RWPE1 (cell line): ENCODE measurements at regions not wholly inside any gene's neighbourhood (a gene's known extent, or its start where the extent isn't known, plus 50 kb on each side); places are given as distances from the start of the nearest gene placed in this dataset.
"Not testable (repeated sequence)": the region's sequence is repeated elsewhere in the genome, so short reads cannot be mapped to it uniquely, and the experiment has no call there.

Experiments used
- CTCF ChIA-PET: fragments of 350-600 bp; sonication (Branson Sonifier 250); formaldehyde crosslinking; extraction: SDS; loops from one replicate; lab custom pipeline; 2021; lab: Yijun Ruan, JAX
- POLR2A ChIA-PET: fragments of 400-600 bp; formaldehyde crosslinking; extraction: SDS; loops from one replicate; lab custom pipeline; 2020; ENCODE audit warnings: antibody characterized with exemption; ENCODE audit not compliant: low non-redundant PET; lab: Yijun Ruan, JAX
- DNase-seq: peaks from one replicate; pipeline ENCODE4 v3.0.0; 2012; ENCODE audit warnings: low spot score
- H3K27ac ChIP-seq: fragments of 450-650 bp; 2 replicates; pipeline ENCODE4 v1.5.1; 2017
- CTCF ChIP-seq: fragments of 450-650 bp; conservative IDR thresholded peaks from 2 replicates; pipeline ENCODE4 v1.5.1; 2017; ENCODE audit warnings: low read depth, mild to moderate bottlenecking

DNA sequence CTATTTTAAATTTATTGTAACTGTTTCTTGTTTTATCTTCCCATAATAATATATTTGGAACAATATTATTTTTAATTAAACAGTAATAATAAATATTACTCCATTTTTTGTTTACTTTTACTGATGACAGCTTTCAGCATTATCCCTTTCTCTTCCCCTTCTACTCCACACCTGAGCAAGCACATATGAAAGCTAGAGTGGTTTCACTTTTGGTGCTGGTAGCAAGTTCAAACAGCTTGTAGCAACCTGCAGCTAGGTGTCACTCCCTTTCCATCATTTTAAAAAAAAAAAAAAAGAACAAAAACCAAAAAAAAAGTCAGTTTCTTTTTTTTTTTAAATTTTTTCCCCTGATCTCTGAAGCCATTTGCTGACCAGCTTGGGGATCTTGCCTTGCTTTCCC lies 801.8 kb downstream of the CCDC85A start:
- no peak overlapping the region for H3K27ac ChIP-seq
- TF ChIP-seq CTCF: no peak
- no peak for DNase-seq
- ChIA-PET CTCF (no interaction called here), POLR2A (no interaction called here)

DNA sequence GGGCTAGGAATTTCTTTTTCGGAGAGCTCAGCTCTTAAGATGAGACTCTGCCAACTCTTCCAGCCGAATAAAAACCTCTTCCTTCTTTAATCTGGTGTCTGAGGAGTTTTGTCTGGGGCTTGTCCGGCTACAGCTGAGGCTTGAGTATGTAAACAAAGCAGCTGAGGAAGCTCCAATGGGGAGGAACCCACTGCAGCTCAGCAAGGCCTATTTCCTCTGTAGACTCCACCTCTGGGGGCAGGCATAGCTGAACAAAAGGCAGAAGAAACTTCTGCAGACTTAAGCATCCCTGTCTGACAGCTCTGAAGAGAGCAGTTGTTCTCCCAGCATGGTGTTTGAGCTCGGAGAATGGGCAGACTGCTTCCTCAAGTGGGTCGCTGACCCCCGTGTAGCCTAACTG lies 838.7 kb downstream of the CCDC85A start:
- POLR2A ChIA-PET: no interaction called here
- no peak overlapping the region for H3K27ac ChIP-seq
- CTCF ChIA-PET: no interaction called here
- no peak for TF ChIP-seq CTCF
- DNase-seq: no peak

DNA sequence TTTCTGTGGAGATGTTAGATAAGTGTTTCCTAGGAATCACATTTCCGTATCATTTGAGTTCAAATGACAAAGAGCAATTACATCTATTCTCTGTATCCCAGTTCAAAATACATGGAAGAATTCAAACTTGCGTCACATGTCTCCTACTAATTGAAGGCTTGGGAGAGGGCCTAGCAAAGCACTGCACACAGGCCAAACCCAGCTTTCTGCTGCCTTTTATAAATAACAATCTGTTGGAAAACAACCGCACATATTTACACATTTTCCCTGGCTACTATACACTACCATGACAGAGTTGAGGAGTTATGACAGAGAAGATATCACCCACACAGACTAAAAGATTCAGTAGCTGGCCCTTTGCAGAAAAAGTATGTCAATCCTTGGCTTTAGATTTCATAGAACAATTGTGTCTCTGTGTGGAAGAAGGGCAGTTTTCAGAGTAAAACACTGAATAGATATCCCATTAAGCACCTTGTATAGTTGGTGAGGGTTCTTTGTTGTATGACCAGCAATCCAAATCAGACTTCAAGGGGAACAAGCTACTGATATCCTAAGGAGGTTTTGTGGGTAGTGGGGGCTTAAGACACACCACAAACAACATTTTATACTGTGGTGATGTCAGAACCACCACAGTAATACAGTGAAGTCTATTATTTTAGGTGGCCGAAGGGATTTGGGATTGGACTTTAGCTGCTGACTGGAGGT lies 861.3 kb downstream of the CCDC85A start:
- ChIA-PET CTCF (no interaction called here), POLR2A (no interaction called here)
- no peak overlapping the region for H3K27ac ChIP-seq
- TF ChIP-seq CTCF: no peak
- no peak for DNase-seq

- no peak for TF ChIP-seq CTCF
- ChIA-PET CTCF (no interaction called here), POLR2A (no interaction called here)
- DNase-seq: no peak
- H3K27ac ChIP-seq: no peak overlapping the region
These were observed 865.5 kb downstream of the CCDC85A start for GRCh38 chr2:57049273-57049672.

- CTCF ChIA-PET: no interaction called here
These were observed 866.2 kb downstream of the CCDC85A start for GRCh38 chr2:57050007-57050406.

GRCh38 chr2:57066301-57066700 lies 882.5 kb downstream of the CCDC85A start:
- POLR2A ChIA-PET, H3K27ac ChIP-seq, DNase-seq, CTCF ChIA-PET: not testable (repeated sequence)

More at GRCh38 chr2:57050007-57050406, 866.2 kb downstream of the CCDC85A start:
- no peak overlapping the region for H3K27ac ChIP-seq
- POLR2A ChIA-PET: no interaction called here
- no peak for DNase-seq
- TF ChIP-seq CTCF: no peak

DNA sequence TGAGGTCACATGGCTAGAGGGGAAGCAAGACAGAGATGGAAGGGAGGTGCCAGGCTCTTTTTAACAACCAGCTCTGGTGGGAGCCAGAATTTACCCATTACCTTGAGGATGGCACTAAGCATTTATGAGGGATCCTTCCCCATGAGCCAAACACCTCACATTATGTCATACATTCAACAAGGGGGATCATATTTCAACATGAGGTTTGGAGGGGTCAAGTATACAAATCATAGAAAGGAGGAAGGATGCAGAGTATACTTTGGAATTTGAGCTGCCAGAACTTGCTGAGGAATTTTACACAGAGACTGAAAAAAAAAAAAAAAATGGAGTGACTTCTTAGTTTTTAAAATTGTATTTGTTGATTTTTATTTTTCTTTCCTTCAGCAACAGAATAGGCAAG lies 891.4 kb downstream of the CCDC85A start:
- ChIA-PET CTCF (no interaction called here), POLR2A (no interaction called here)
- DNase-seq: peak; percentile 13
- TF ChIP-seq CTCF: no peak
- H3K27ac ChIP-seq: no peak overlapping the region
